Upper lobe of left lung (tissue), 6 donors: ENCODE measurements at regions not wholly inside any gene's neighbourhood (a gene's known extent, or its start where the extent isn't known, plus 50 kb on each side); places are given as distances from the start of the nearest gene placed in this dataset.
"Not testable (repeated sequence)": the region's sequence is repeated elsewhere in the genome, so short reads cannot be mapped to it uniquely, and the experiment has no call there.

ENCODE experiments used
- ATAC-seq, 2 donors: fragments of 200-7000 bp; cut with Tn5 transposase; one replicate each; pipeline ENCODE4 v1.9.1; 2022; ENCODE audit warnings: mild to moderate bottlenecking in 2 of 2, moderate library complexity in 2 of 2; ENCODE audit not compliant: low FRiP score in 2 of 2
- DNase-seq, 2 donors: peaks; one replicate each; pipeline ENCODE4 v3.0.0-alpha.2; 2019 to 2020
- H3K27ac ChIP-seq, 4 donors: fragments of 200-600 bp; sonication (generic); one replicate each; pipeline ENCODE4 v1.5.1; 2016 to 2019
- H3K27me3 ChIP-seq, 4 donors: fragments of 200-600 bp; sonication (generic); one replicate each; pipeline ENCODE4 v1.5.1; 2017 to 2019
- H3K36me3 ChIP-seq, 4 donors: fragments of 200-600 bp; sonication (generic); one replicate each; pipeline ENCODE4 v1.5.1; 2016 to 2019
- H3K4me1 ChIP-seq, 4 donors: fragments of 200-600 bp; sonication (generic); one replicate each; pipeline ENCODE4 v1.5.1; 2018 to 2019
- H3K4me3 ChIP-seq, 4 donors: fragments of 200-600 bp; sonication (generic); one replicate each; pipeline ENCODE4 v1.5.1; 2017 to 2019; ENCODE audit warnings: mild to moderate bottlenecking in 2 of 4, moderate library complexity in 1 of 4
- H3K9me3 ChIP-seq, 4 donors: fragments of 200-600 bp; sonication (generic); one replicate each; pipeline ENCODE4 v1.5.1; 2018 to 2019
- EP300 ChIP-seq, 4 donors: sonication (generic); formaldehyde crosslinking; IDR thresholded peaks; one replicate each; pipeline ENCODE4 v1.5.1; 2017; ENCODE audit warnings: antibody characterized with exemption in 4 of 4, control low read depth in 2 of 4
- POLR2A ChIP-seq, 4 donors: fragments of 450-650 bp; IDR thresholded peaks; one replicate each; pipeline ENCODE4 v1.5.1; 2016 to 2017; ENCODE audit warnings: antibody characterized with exemption in 4 of 4, mild to moderate bottlenecking in 2 of 4
- POLR2AphosphoS5 ChIP-seq, 2 donors: sonication (generic); formaldehyde crosslinking; IDR thresholded peaks; one replicate each; pipeline ENCODE4 v1.5.1; 2017; ENCODE audit warnings: antibody characterized with exemption in 2 of 2
- WGBS, 2 donors: methylation state at CpG; one replicate each; pipeline ENCODE4 v1.1.5; 2017 to 2018; 5-methylcytosine and 5-hydroxymethylcytosine counted together
- TF ChIP-seq, protein P1 (sequence below), 6 experiments: fragments of 450-650 bp in 4 of 6; fragments of 200-600 bp in 2 of 6; sonication (generic) in 2 of 6; IDR thresholded peaks; one replicate each; pipeline ENCODE4 v1.5.1; 2016 to 2019; ENCODE audit warnings: antibody characterized with exemption in 6 of 6
- donor health status: DM: no; HTN: no; CAD: no; lungs with moderate emphysema.
- donor health status: DM: no; HTN: yes; CAD: no; lungs with severe emphysema.

DNA sequence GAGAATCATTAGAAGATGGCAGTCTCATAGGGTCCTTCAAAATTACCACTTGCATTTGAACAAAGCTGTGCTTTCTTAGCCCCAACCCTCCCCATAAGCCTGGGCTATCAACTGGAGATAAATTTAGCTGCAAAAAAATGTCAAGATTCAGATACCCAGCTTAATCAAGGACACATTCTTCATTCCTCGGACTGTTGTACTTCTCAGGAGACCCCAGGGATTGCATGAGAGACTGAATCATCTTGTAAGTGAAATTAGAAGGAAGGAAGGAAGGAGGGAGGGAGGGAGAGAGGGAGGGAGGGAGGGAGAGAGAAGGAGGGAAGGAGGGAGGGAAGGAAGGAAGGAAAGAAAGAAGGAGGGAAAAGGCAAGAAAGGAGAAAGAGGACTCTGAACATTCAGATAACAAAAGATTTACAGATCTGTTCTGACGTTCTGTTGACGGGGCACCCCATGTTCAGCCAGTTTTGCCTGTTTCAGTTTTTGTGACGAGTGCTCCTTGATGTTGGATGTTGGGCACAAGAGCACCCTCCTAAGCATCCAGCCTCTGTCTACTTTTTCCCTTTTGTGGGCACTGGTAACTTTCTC is 498.7 kb downstream of the PREX1 start:
- Histone ChIP-seq H3K27ac (no peak overlapping the region), H3K4me3 (no peak overlapping the region), H3K36me3 (no peaks in the 10 kb centered on the region), H3K4me1 (no peaks in the 10 kb centered on the region), H3K27me3 (no peaks in the 10 kb centered on the region), H3K9me3 (no peaks in the 10 kb centered on the region)
- no peak for DNase-seq
- ATAC-seq: no peak
- WGBS, 2 donors: 76 to 79% methylated on average over 4 of the region's 4 CpGs
- TF ChIP-seq POLR2A (IDR thresholded peaks at IDR 0.05): no peak
- TF ChIP-seq, protein P1, sequence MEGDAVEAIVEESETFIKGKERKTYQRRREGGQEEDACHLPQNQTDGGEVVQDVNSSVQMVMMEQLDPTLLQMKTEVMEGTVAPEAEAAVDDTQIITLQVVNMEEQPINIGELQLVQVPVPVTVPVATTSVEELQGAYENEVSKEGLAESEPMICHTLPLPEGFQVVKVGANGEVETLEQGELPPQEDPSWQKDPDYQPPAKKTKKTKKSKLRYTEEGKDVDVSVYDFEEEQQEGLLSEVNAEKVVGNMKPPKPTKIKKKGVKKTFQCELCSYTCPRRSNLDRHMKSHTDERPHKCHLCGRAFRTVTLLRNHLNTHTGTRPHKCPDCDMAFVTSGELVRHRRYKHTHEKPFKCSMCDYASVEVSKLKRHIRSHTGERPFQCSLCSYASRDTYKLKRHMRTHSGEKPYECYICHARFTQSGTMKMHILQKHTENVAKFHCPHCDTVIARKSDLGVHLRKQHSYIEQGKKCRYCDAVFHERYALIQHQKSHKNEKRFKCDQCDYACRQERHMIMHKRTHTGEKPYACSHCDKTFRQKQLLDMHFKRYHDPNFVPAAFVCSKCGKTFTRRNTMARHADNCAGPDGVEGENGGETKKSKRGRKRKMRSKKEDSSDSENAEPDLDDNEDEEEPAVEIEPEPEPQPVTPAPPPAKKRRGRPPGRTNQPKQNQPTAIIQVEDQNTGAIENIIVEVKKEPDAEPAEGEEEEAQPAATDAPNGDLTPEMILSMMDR (IDR thresholded peaks at IDR 0.05): no peak
- no peak for TF ChIP-seq EP300 (IDR thresholded peaks at IDR 0.05)
- no peak for TF ChIP-seq POLR2AphosphoS5 (IDR thresholded peaks at IDR 0.05)

DNA sequence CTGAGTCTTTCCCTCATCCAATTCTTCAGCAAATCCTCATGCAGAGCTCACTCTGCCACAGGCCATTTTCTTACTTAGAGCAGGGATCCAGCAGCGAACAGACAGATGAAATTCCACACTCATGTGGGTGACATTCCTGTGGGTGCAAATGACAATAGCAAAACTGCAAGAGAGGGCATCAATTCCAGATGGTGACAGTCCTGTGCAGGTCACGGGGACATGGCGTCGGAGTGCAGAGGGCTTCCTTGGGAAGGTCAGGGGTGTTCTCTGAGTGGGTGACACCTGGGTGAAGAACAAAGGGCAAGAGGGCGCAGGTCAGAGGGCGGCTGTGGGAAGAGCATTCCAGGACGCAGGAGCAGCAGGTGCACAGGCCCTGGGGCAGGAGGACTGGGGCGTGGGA is 500.0 kb downstream of the PREX1 start:
- not testable (repeated sequence) for H3K36me3 ChIP-seq, H3K9me3 ChIP-seq, H3K4me1 ChIP-seq, ATAC-seq, H3K27me3 ChIP-seq, H3K4me3 ChIP-seq, H3K27ac ChIP-seq
- peak in 1 of 2 donors; percentile 28 for DNase-seq
- 90 to 94% methylated on average over 8 of the region's 8 CpGs for WGBS, 2 donors

DNA sequence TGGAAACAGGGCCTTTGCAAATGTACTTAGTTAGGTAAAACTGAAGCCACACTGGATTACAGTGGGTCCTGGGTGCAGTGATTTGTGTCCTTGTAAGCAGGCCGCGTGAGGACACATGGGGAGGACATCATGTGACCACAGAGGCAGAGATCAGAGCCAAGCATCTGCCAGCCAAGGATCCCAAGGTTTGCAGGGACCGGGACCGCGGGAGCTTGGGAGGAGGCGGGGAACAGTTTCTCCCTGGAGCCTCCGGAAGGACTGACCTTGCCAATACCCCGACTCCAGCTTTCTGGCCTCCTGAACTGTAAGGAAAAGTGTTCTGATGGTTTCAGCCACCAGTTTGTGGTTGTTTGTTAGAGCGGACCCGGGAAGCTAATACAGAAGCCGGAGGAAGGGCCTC is 500.9 kb downstream of the PREX1 start:
- Histone ChIP-seq H3K4me1 (no peaks in the 10 kb centered on the region), H3K27ac (no peak overlapping the region), H3K4me3 (no peak overlapping the region), H3K27me3 (no peaks in the 10 kb centered on the region), H3K9me3 (no peaks in the 10 kb centered on the region), H3K36me3 (no peaks in the 10 kb centered on the region)
- 81 to 89% methylated on average over 7 to 11 of the region's 11 CpGs for WGBS, 2 donors
- TF ChIP-seq POLR2A (IDR thresholded peaks at IDR 0.05) (no peak), POLR2AphosphoS5 (IDR thresholded peaks at IDR 0.05) (no peak), EP300 (IDR thresholded peaks at IDR 0.05) (no peak)
- TF ChIP-seq, protein P1 (IDR thresholded peaks at IDR 0.05): no peak
- DNase-seq (peak in 1 of 2 donors; percentile 25), ATAC-seq (no peak)

DNA sequence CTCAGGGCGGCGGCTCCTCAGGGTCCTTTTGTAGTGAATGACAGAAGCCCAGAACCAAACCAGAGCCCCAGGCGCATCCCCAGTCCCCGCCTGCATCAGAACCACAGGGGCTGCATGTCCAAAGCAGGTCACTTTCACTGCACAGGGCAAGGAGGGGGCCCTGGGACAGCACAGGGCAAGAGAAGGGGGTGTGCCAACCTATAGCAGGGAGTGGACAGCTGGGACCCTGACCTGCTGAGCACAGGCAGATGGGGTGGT is 501.4 kb downstream of the PREX1 start:
- DNase-seq (peak in 1 of 2 donors; percentile 50), ATAC-seq (peak in 1 of 2 donors; percentile 17)
- Histone ChIP-seq H3K4me1 (no peaks in the 10 kb centered on the region), H3K4me3 (no peak overlapping the region), H3K36me3 (no peaks in the 10 kb centered on the region), H3K27me3 (no peaks in the 10 kb centered on the region), H3K27ac (no peak overlapping the region), H3K9me3 (no peaks in the 10 kb centered on the region)
- TF ChIP-seq POLR2AphosphoS5 (IDR thresholded peaks at IDR 0.05): no peak
- TF ChIP-seq, protein P1 (IDR thresholded peaks at IDR 0.05): no peak
- no peak for TF ChIP-seq POLR2A (IDR thresholded peaks at IDR 0.05)
- TF ChIP-seq EP300 (IDR thresholded peaks at IDR 0.05): no peak
- 83% methylated on average over 2 of the region's 4 CpGs; no CpG with 5 or more reads in 1 of the 2 donors for WGBS, 2 donors

DNA sequence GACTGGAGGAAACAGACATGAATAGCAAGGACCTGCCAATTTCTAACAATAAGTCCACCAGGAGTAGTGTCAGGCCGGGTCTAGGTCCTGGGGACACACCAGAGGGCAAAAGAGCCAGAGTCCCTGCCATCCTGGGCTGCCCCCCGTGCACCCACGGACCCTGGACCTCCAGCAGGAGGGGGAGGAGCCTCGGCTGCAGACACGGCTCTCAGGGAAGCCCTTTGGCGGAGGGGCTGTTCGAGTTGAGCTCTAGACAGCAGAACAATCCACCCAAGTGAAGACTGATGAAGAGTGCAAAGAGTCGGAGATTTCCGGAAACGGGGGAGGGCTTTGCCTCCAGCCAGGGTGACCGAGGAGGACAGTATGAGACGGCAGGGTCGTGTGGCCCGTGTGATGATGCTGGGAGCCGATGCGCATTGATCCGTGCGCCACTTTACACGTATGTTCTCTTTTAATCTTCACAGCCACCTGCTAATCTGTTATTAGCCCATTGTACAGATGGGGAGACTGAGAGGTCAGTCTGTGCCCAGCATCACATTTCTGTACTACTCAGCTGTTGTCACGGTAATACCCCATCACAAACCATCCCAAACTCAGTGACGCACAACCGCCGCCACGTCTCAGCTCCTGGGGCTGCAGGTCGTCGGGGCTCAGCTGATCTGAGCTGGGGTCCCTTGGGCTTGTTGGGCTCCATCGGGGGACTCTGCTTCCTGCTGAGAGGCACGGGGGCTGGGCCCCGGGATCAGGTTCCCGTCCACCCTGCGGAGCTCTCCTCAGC is 502.0 kb downstream of the PREX1 start:
- H3K27me3 ChIP-seq: no peaks in the 10 kb centered on the region
- H3K9me3 ChIP-seq: no peaks in the 10 kb centered on the region
- H3K4me3 ChIP-seq: no peak overlapping the region
- WGBS, 2 donors: 86 to 90% methylated on average over 22 to 31 of the region's 31 CpGs
- H3K27ac ChIP-seq: no peak overlapping the region
- no peaks in the 10 kb centered on the region for H3K36me3 ChIP-seq
- no peaks in the 10 kb centered on the region for H3K4me1 ChIP-seq
- TF ChIP-seq, protein P1 (IDR thresholded peaks at IDR 0.05): no peak
- no peak for TF ChIP-seq POLR2A (IDR thresholded peaks at IDR 0.05)
- no peak for TF ChIP-seq POLR2AphosphoS5 (IDR thresholded peaks at IDR 0.05)
- TF ChIP-seq EP300 (IDR thresholded peaks at IDR 0.05): no peak
- ATAC-seq (no peak), DNase-seq (peak in 1 of 2 donors; percentile 59)
